D341Med (cell line): ENCODE measurements at regions not wholly inside any gene's neighbourhood (a gene's known extent, or its start where the extent isn't known, plus 50 kb on each side); places are given as distances from the start of the nearest gene placed in this dataset.
"Not testable (repeated sequence)": the region's sequence is repeated elsewhere in the genome, so short reads cannot be mapped to it uniquely, and the experiment has no call there.

Experiments used
- DNase-seq: peaks from one replicate; pipeline ENCODE4 v3.0.0; 2012; ENCODE audit warnings: low spot score

DNA sequence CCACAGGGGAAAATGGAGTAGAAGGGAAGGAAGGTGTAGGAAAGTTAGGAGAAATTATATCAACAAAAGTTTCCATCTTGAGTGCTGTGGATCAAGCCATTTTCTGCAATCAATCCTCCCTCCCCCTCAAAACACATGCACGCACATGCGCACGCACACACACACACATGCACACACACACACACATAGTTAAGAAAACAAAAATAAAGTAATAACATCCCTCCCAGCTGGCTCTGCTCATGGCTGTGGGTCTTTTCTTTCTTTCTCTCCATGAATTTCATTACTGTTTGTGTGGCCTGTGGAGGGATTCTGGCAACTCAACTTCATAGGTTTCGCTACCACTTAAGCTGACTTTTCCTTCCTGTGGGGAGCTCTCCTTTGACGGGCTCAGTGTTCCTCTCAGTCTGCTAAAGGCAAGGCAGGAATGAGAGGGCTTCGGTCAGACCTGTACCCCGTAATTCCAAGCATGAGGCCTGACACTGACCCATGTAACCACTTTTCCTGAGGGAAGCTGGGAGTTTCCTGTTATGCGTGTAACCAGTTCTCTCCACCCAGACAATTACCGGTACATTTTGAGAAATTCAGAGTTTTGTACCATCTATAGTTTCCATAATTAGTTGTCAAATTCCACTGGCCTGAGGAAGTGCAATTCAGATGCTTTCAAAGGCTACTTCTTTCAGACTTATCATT is 79.8 kb downstream of the ZNF92 start:
- no peak for DNase-seq

DNA sequence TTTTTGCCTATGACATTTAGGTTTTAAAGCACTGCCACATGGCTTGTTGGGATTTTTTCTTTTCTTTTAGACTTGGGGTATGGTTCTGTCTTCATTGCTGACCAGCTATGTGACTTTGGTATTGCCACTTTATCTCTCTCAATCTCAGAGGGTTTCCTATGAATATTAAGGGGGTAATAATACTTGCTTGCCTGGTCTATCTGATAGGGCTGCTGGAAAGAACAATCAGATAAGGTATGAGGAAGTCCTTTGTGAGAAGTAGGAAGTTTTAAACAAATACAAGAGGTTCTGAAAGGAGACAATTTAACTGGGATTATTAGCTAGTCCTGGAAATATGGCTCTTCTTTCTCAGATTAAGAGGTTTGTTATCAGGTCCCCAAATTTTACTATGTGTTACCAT is 80.8 kb downstream of the ZNF92 start:
- no peak for DNase-seq

DNA sequence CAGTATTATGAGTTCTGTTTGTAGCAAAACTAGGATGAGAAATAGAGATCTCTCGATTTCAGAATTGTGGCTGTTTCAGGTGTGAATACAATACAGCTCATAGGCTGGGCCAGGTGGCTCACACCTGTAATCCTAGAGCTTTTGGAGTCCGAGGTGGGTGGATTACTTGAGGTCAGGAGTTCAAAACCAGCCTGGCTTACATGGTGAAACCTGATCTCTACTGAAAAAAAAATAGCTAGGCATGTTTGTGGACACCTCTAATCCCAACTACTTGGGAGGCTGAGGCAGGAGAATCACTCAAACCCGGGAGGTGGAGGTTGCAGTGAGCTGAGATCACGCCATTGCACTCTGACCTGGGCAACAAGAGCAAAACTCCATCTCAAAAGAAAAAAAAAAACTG is 81.4 kb downstream of the ZNF92 start:
- DNase-seq, result not testable (repeated sequence)

DNA sequence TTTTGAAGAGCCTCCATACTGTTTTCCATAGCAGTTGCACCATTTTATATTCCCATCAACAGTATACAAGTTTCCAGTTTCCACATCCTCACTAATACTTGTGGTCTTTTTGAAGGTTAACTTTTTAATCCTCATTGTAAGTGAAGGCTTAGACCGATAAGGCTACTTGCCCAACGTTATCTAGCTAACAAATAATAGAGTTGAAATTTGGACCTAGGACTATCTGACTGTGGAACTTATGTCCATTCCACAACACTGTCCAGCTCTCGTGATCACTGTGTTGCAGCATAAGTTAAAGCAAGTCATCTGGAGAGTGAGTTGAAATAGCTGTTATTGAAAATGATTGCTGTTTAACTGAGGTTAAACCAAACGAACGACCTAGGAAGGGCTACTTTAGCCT is 84.0 kb downstream of the ZNF92 start:
- no peak for DNase-seq

- DNase-seq, result no peak
Measured at GRCh38 chr7:65459438-65459837, 85.8 kb downstream of the ZNF92 start.

- no peak for DNase-seq
Measured at GRCh38 chr7:65462148-65462716, 88.6 kb downstream of the ZNF92 start.

- DNase-seq, result no peak
Measured at GRCh38 chr7:65463184-65463583, 89.5 kb downstream of the ZNF92 start.

- DNase-seq, result not testable (repeated sequence)
Measured at GRCh38 chr7:65469919-65470558, 96.4 kb downstream of the ZNF92 start.

GRCh38 chr7:65471587-65471986 is 97.9 kb downstream of the ZNF92 start:
- no peak for DNase-seq

- DNase-seq, result no peak
Measured at GRCh38 chr7:65475040-65475726, 101.5 kb downstream of the ZNF92 start.

- DNase-seq, result no peak
Measured at GRCh38 chr7:65475734-65476319, 102.2 kb downstream of the ZNF92 start.

GRCh38 chr7:65477326-65477725 is 103.7 kb downstream of the ZNF92 start:
- peak; percentile 78 for DNase-seq

DNA sequence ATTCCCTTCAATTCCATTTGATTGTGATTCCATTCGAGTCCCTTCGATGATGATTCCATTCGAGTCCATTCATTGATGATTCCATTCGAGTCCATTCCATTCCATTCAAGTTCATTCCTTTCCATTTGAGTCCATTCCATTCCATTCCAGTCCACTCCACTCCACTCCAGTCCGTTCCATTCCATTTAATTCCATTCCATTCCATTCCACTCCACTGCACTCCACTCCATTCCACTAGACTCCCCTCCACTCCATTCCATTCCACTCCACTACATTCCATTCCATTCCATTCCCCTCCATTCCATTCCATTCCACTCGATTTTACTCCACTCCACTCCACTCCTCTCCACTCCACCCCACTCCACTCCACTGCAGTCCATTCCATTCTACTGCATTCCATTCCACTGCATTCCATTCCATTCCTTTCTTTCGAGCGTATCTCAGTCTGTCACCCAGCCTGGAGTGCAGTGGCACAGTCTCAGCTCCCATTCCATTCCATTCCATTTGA is 115.7 kb downstream of the ZNF92 start:
- DNase-seq, result no peak

DNA sequence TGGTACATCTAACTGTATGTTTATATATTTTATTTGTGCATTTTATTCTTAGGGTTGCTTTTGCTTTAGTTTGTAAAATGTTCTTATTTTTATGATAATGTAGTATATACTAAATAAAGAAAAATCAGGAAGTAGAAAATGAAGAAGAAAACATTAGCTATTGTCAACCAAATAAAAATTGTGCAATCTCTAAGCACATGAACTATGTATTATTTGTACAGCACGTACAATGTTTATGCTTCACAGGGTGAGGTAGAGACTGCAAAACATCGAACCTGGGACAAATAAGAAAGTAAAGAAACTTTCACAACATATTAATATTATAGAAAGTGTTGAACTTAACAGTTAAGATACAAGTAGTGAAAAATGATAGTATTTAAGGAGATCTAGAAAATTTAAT is 123.0 kb downstream of the ZNF92 start:
- not testable (repeated sequence) for DNase-seq

DNA sequence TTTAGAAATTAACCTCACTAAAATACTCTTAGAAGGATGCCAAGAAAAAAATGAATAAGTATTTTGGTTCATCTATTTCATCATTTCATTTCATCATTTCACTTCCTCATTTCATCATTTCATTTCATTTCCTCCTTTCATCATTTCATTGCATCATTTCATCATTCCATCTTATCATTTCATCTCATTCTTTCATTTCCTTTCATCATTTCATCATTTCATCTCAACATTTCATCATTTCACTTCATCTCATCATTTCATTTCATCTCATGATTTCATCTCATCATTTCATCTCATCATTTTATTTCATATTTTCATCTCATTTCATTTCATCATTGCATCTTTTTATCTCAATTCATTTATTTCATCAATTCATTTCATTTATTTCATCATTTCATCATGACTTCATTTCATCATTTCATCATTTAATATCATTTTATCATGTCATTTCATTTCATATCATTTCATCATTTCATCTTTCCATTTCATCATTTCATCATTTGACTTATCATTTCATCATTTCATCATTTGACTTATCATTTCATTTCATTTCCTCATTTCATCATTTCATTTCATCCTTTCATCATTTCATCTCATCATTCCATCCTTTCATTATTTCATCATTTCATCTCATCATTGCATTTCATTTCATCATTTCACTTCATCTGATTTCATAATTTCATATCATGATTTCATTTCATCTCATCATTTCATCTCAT is 129.9 kb downstream of the ZNF92 start:
- no peak for DNase-seq

GRCh38 chr7:65504504-65505319 is 131.1 kb downstream of the ZNF92 start:
- DNase-seq, result not testable (repeated sequence)

- DNase-seq, result not testable (repeated sequence)
Measured at GRCh38 chr7:65505320-65505633, 131.6 kb downstream of the ZNF92 start.

- DNase-seq, result not testable (repeated sequence)
Measured at GRCh38 chr7:65508581-65509367, 135.1 kb downstream of the ZNF92 start.

DNA sequence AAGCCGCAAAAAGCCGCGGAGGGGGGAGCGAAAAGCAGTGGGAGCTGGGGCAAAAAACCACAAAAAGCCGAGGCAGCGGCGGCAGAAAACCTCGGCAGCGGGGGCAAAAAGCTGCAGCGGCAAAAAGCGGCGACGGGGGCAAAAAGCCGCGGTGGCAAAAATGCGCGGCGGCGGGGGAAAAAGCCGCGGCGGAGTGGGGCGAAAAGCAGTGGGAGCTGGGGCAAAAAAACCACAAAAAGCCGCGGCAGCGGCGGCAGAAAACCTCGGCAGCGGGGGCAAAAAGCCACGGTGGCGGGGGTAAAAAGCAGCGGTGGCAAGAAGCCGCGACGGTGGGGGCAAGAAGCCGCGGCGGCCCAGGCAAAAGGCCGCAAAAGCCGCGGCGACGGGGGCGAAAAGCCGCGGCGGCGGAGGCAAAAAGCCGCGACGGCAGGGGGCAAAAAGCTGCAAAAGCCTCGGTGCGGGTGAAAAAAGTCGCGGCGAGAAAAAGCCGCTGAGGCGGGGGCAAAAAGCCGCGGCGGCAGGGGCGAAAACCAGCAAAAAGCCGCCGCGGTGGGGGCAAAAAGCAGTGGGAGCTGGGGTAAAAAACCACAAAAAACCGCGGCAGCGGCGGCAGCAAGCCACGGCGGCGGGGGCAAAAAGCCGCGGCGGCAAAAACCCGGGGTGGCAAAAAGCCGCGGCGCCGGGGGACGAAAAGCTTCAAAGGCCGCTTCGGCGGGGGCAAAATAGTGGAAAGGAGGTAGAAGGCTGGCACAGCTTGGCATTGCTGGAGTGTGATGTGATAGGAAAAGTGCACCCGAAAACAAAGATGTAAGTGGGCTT is 135.9 kb downstream of the ZNF92 start:
- peak; percentile 22 for DNase-seq
